Testis (tissue), 2 donors: ENCODE measurements at regions not wholly inside any gene's neighbourhood (a gene's known extent, or its start where the extent isn't known, plus 50 kb on each side); places are given as distances from the start of the nearest gene placed in this dataset.

Experiments
- DNase-seq: peaks from one replicate; pipeline ENCODE4 v3.0.0-alpha.2; 2019
- H3K27ac ChIP-seq, 2 donors: fragments of 200-600 bp; sonication (generic); one replicate each; pipeline ENCODE4 v1.5.1; 2019
- H3K27me3 ChIP-seq: fragments of 200-600 bp; sonication (generic); one replicate; pipeline ENCODE4 v1.5.1; 2019
- H3K36me3 ChIP-seq: fragments of 200-600 bp; sonication (generic); one replicate; pipeline ENCODE4 v1.5.1; 2017; ENCODE audit warnings: low read depth; ENCODE audit errors: missing control alignments
- H3K4me1 ChIP-seq: fragments of 200-600 bp; sonication (generic); one replicate; pipeline ENCODE4 v1.5.1; 2019
- H3K4me3 ChIP-seq, 2 donors: fragments of 200-600 bp; sonication (generic); one replicate each; pipeline ENCODE4 v1.5.1; 2017 to 2019
- H3K9me3 ChIP-seq: fragments of 200-600 bp; sonication (generic); one replicate; pipeline ENCODE4 v1.5.1; 2017
- POLR2A ChIP-seq: fragments of 450-650 bp; IDR thresholded peaks from one replicate; pipeline ENCODE4 v1.6.1; 2017; ENCODE audit warnings: antibody characterized with exemption, mild to moderate bottlenecking, moderate library complexity
- WGBS, 2 donors: methylation state at CpG; one replicate each; pipeline ENCODE4 v1.1.5; 2018; 5-methylcytosine and 5-hydroxymethylcytosine counted together
- intact Hi-C: fragments of 100-400 bp; cut with DNase I; formaldehyde crosslinking; loops from one replicate; pipeline ENCODE4 v1.15.1; 2023; ENCODE audit warnings: low total_unique reads
- TF ChIP-seq, protein P1 (sequence below), 3 experiments: fragments of 450-650 bp in 2 of 3; fragments of 200-600 bp in 1 of 3; sonication (generic) in 1 of 3; IDR thresholded peaks; one replicate each; pipeline ENCODE4 v1.5.1; 2016 to 2019; ENCODE audit warnings: antibody characterized with exemption in 3 of 3, mild to moderate bottlenecking in 2 of 3, moderate library complexity in 1 of 3

DNA sequence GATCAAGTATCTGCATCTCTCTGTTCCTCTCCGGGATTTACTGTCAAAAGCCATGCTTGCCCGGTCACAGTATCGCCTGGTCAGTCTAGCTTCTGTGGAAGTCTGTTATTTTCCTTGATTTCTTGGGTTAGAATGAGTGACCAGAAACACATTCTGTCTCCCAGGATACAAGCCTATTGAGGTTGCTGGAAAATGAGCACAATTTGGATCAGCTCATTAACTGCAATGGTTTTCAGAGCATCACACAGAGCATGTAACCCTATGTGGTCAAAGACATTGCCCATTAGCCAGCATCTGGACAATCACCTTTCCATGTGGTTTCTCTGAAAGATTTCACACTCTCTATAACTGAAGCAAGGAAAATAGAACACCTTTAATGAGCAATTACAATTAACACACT, 124.2 kb upstream of the FAM98A start:
- Histone ChIP-seq H3K36me3 (no peaks in the 10 kb centered on the region), H3K4me1 (no peaks in the 10 kb centered on the region), H3K27me3 (no peaks in the 10 kb centered on the region), H3K4me3 (no peak overlapping the region), H3K27ac (no peak overlapping the region), H3K9me3 (no peaks in the 10 kb centered on the region)
- TF ChIP-seq, protein P1, sequence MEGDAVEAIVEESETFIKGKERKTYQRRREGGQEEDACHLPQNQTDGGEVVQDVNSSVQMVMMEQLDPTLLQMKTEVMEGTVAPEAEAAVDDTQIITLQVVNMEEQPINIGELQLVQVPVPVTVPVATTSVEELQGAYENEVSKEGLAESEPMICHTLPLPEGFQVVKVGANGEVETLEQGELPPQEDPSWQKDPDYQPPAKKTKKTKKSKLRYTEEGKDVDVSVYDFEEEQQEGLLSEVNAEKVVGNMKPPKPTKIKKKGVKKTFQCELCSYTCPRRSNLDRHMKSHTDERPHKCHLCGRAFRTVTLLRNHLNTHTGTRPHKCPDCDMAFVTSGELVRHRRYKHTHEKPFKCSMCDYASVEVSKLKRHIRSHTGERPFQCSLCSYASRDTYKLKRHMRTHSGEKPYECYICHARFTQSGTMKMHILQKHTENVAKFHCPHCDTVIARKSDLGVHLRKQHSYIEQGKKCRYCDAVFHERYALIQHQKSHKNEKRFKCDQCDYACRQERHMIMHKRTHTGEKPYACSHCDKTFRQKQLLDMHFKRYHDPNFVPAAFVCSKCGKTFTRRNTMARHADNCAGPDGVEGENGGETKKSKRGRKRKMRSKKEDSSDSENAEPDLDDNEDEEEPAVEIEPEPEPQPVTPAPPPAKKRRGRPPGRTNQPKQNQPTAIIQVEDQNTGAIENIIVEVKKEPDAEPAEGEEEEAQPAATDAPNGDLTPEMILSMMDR (IDR thresholded peaks at IDR 0.05) = no peak
- TF ChIP-seq POLR2A = no peak
- no peak for DNase-seq
- intact Hi-C loops = no loop called here
- WGBS, 2 donors = 60 to 65% methylated on average over 3 of the region's 3 CpGs

DNA sequence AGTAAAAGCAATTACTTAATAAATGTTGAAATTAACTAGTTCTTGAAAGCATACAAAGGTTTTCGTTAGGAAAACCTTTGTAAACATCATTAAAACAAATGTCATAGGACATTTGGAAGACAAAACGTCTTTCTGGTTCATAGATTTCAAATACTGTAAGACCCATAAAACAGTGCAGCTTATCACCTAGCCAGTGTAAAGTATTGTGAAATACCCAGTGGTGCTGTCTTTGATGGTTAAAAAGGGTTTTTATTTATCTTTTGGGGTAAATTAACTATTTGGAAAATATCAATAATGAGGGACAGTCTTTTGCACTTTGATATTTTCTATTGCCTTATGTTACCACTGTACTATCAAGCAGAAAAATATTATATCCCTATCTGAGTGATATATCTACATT, 120.0 kb upstream of the FAM98A start:
- H3K9me3 ChIP-seq = no peaks in the 10 kb centered on the region
- intact Hi-C loops = no loop called here
- WGBS, 2 donors = 32 to 35% methylated on average over 2 of the region's 2 CpGs
- no peak for DNase-seq
- no peaks in the 10 kb centered on the region for H3K27me3 ChIP-seq
- no peaks in the 10 kb centered on the region for H3K4me1 ChIP-seq
- no peak overlapping the region for H3K4me3 ChIP-seq
- TF ChIP-seq POLR2A = no peak
- TF ChIP-seq, protein P1 (IDR thresholded peaks at IDR 0.05) = no peak
- H3K27ac ChIP-seq = no peak overlapping the region
- H3K36me3 ChIP-seq = no peaks in the 10 kb centered on the region

- no peak for DNase-seq
- no peak overlapping the region for H3K27ac ChIP-seq
- no peaks in the 10 kb centered on the region for H3K9me3 ChIP-seq
- no peaks in the 10 kb centered on the region for H3K4me1 ChIP-seq
- H3K27me3 ChIP-seq = no peaks in the 10 kb centered on the region
- H3K36me3 ChIP-seq = no peaks in the 10 kb centered on the region
- WGBS, 2 donors = 65 to 72% methylated on average over 3 of the region's 3 CpGs
- intact Hi-C loops = no loop called here
- H3K4me3 ChIP-seq = no peak overlapping the region
- no peak for TF ChIP-seq POLR2A
- TF ChIP-seq, protein P1 (IDR thresholded peaks at IDR 0.05) = no peak
Measured at GRCh38 chr2:33712674-33713073, 113.6 kb upstream of the FAM98A start.

DNA sequence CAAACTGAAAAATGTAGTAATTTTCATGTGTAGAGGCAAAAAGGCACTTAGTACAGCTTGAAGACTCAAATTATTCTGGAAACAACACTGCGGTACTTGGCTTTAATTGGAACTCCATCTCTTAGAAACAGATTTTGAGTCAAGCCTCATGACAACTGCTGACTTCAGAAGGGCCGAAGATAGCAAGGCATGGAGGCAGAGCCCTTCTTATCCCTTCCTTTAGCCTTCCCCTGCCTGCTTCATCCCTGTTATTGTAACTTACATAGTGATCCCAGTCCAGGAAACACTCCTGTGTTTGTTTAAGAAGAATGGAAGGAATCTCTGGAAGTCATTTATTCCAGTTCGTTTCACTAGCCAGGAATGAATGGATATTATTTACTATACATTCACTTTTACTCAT, 110.9 kb upstream of the FAM98A start:
- H3K4me3 ChIP-seq = no peak overlapping the region
- H3K27ac ChIP-seq = no peak overlapping the region
- TF ChIP-seq, protein P1 (IDR thresholded peaks at IDR 0.05) = no peak
- no peak for TF ChIP-seq POLR2A
- intact Hi-C loops = no loop called here
- H3K27me3 ChIP-seq = no peaks in the 10 kb centered on the region
- 62 to 81% methylated on average over 3 of the region's 3 CpGs for WGBS, 2 donors
- H3K4me1 ChIP-seq = no peaks in the 10 kb centered on the region
- no peak for DNase-seq
- no peaks in the 10 kb centered on the region for H3K36me3 ChIP-seq
- H3K9me3 ChIP-seq = no peaks in the 10 kb centered on the region

GRCh38 chr2:33707312-33707711, 108.2 kb upstream of the FAM98A start:
- H3K27ac ChIP-seq = no peak overlapping the region
- H3K36me3 ChIP-seq = no peaks in the 10 kb centered on the region
- no peaks in the 10 kb centered on the region for H3K4me1 ChIP-seq
- no peak for TF ChIP-seq POLR2A
- TF ChIP-seq, protein P1 (IDR thresholded peaks at IDR 0.05) = no peak
- H3K9me3 ChIP-seq = no peaks in the 10 kb centered on the region
- intact Hi-C loops = no loop called here
- 82 to 89% methylated on average over 2 of the region's 2 CpGs for WGBS, 2 donors
- no peak for DNase-seq
- H3K27me3 ChIP-seq = no peaks in the 10 kb centered on the region
- no peak overlapping the region for H3K4me3 ChIP-seq
